ENCODE measurements at regions not wholly inside any gene's neighbourhood (a gene's known extent, or its start where the extent isn't known, plus 50 kb on each side); places are given as distances from the start of the nearest gene placed in this dataset.

DNA sequence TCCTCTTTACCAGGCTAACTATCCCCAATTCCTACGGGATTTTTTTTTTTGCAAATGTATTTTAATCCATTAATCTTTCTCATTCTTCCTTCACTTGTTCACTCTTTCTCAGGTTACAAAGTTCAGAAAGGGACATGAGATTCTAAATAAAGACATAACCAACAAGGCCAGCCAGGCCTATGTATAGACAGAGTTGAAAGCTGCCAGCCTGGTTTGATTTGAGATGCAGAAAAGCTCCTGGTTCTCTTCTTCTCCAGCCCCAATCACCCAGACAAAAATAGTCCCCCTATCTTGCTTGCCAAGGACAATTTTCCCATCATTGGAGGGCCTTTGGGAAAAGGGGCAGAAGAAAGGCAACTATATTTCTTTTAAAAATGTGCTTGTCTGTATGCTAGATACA is 398.8 kb downstream of the NFIB start:
- TF ChIP-seq, protein P1, sequence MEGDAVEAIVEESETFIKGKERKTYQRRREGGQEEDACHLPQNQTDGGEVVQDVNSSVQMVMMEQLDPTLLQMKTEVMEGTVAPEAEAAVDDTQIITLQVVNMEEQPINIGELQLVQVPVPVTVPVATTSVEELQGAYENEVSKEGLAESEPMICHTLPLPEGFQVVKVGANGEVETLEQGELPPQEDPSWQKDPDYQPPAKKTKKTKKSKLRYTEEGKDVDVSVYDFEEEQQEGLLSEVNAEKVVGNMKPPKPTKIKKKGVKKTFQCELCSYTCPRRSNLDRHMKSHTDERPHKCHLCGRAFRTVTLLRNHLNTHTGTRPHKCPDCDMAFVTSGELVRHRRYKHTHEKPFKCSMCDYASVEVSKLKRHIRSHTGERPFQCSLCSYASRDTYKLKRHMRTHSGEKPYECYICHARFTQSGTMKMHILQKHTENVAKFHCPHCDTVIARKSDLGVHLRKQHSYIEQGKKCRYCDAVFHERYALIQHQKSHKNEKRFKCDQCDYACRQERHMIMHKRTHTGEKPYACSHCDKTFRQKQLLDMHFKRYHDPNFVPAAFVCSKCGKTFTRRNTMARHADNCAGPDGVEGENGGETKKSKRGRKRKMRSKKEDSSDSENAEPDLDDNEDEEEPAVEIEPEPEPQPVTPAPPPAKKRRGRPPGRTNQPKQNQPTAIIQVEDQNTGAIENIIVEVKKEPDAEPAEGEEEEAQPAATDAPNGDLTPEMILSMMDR (IDR thresholded peaks at IDR 0.05): no peak
- TF ChIP-seq ZFX (IDR thresholded peaks at IDR 0.05; ENCODE audit: borderline replicate concordance): no peak
